IMR-90 (cell line): ENCODE measurements at regions not wholly inside any gene's neighbourhood (a gene's known extent, or its start where the extent isn't known, plus 50 kb on each side); places are given as distances from the start of the nearest gene placed in this dataset.

Source experiments
- ATAC-seq: fragments of 200-7000 bp; cut with Tn5 transposase; 2 replicates; pipeline ENCODE4 v1.9.1; 2020; ENCODE audit warnings: low read depth, mild to moderate bottlenecking, moderate library complexity
- BruUV-seq: library from RNA; stranded (reverse); fragments of 400-500 nt; replicated peaks from 2 replicates; lab custom pipeline; 2021; lab: Mats Ljungman, UMichigan
- CTCF ChIA-PET: fragments of 300-600 bp; formaldehyde crosslinking; extraction: SDS; loops from one replicate; lab custom pipeline; 2021; ENCODE audit warnings: antibody characterized with exemption; lab: Yijun Ruan, JAX
- POLR2A ChIA-PET: fragments of 300-600 bp; sonication (Branson Sonifier 250); formaldehyde crosslinking; loops from one replicate; lab custom pipeline; 2022; ENCODE audit warnings: antibody characterized with exemption; ENCODE audit not compliant: unreplicated experiment; lab: Charles Lee
- DNase-seq: peaks from one replicate; pipeline ENCODE4 v3.0.0; 2013
- H2AFZ ChIP-seq: replicated peaks from 2 replicates; pipeline ENCODE3; 2013; ENCODE audit warnings: low read length, mild to moderate bottlenecking; ENCODE audit not compliant: poor library complexity
- H2AK5ac ChIP-seq: 2 replicates; pipeline ENCODE4 v1.6.1; 2013; ENCODE audit warnings: low read depth, low read length, inconsistent platforms
- H2AK9ac ChIP-seq: replicated peaks from 2 replicates; pipeline ENCODE3; 2013; ENCODE audit warnings: mild to moderate bottlenecking, low read depth, low read length, moderate library complexity; ENCODE audit not compliant: poor library complexity
- H2BK120ac ChIP-seq: 2 replicates; pipeline ENCODE4 v1.6.1; 2013; ENCODE audit warnings: low read depth, low read length, inconsistent platforms
- H2BK15ac ChIP-seq: 3 replicates; pipeline ENCODE4 v1.6.1; 2013; ENCODE audit warnings: low read depth, low read length, inconsistent platforms
- H2BK20ac ChIP-seq: 2 replicates; pipeline ENCODE4 v1.6.1; 2013; ENCODE audit warnings: low read depth, mild to moderate bottlenecking, inconsistent platforms, low read length, moderate library complexity
- H2BK5ac ChIP-seq: 2 replicates; pipeline ENCODE4 v1.6.1; 2013; ENCODE audit warnings: mild to moderate bottlenecking, low read depth, low read length, inconsistent platforms; ENCODE audit not compliant: poor library complexity, severe bottlenecking
- H3K14ac ChIP-seq: replicated peaks from 2 replicates; pipeline ENCODE4 v1.6.1; 2013; ENCODE audit warnings: low read depth, low read length, inconsistent platforms
- H3K18ac ChIP-seq: 2 replicates; pipeline ENCODE4 v1.6.1; 2013; ENCODE audit warnings: low read depth, low read length, control low read depth
- H3K23ac ChIP-seq: 2 replicates; pipeline ENCODE4 v1.6.1; 2013; ENCODE audit warnings: low read depth, low read length, inconsistent platforms
- H3K27ac ChIP-seq: 2 replicates; pipeline ENCODE4 v1.5.1; 2013; ENCODE audit warnings: mild to moderate bottlenecking, control low read depth, low read length; ENCODE audit not compliant: insufficient read depth
- H3K27me3 ChIP-seq: 2 replicates; pipeline ENCODE4 v1.6.1; 2013; ENCODE audit warnings: low read length; ENCODE audit not compliant: control insufficient read depth, insufficient read depth
- H3K36me3 ChIP-seq: 2 replicates; pipeline ENCODE4 v1.6.1; 2013; ENCODE audit warnings: low read length, mixed read lengths; ENCODE audit not compliant: control insufficient read depth, insufficient read depth
- H3K4ac ChIP-seq: 2 replicates; pipeline ENCODE4 v1.6.1; 2013; ENCODE audit warnings: low read depth, low read length, inconsistent platforms
- H3K4me1 ChIP-seq: 2 replicates; pipeline ENCODE4 v1.6.1; 2013; ENCODE audit warnings: low read length, mixed read lengths; ENCODE audit not compliant: control insufficient read depth, insufficient read depth
- H3K4me2 ChIP-seq: 2 replicates; pipeline ENCODE4 v1.6.1; 2013; ENCODE audit warnings: low read depth, mild to moderate bottlenecking, control low read depth, low read length, moderate library complexity
- H3K4me3 ChIP-seq: 2 replicates; pipeline ENCODE4 v1.5.1; 2013; ENCODE audit warnings: low read depth, mild to moderate bottlenecking, control low read depth, low read length, moderate library complexity; ENCODE audit not compliant: insufficient read depth
- H3K56ac ChIP-seq: 2 replicates; pipeline ENCODE4 v1.6.1; 2013; ENCODE audit warnings: low read length, inconsistent platforms; ENCODE audit not compliant: insufficient read depth; ENCODE audit errors: extremely low read depth
- H3K79me1 ChIP-seq, 2 experiments: 2 replicates each; pipeline ENCODE4 v1.6.1; 2013; ENCODE audit warnings: low read length in 2 of 2, inconsistent platforms in 1 of 2, low read depth in 1 of 2
- H3K9ac ChIP-seq: 2 replicates; pipeline ENCODE4 v1.6.1; 2013; ENCODE audit warnings: low read depth, low read length, control low read depth
- H3K9me1 ChIP-seq: 2 replicates; pipeline ENCODE4 v1.6.1; 2013; ENCODE audit warnings: low read length, inconsistent platforms; ENCODE audit not compliant: insufficient read depth
- H3K9me3 ChIP-seq: 2 replicates; pipeline ENCODE4 v1.6.1; 2013; ENCODE audit warnings: low read length; ENCODE audit not compliant: control insufficient read depth, insufficient read depth
- H4K20me1 ChIP-seq: 2 replicates; pipeline ENCODE4 v1.6.1; 2013; ENCODE audit warnings: low read length, inconsistent platforms; ENCODE audit not compliant: insufficient read depth
- H4K5ac ChIP-seq: 2 replicates; pipeline ENCODE4 v1.6.1; 2013; ENCODE audit warnings: mild to moderate bottlenecking, low read depth, low read length, control low read depth
- H4K8ac ChIP-seq, 2 experiments: 2 replicates each; pipeline ENCODE4 v1.6.1; 2013; ENCODE audit warnings: low read depth in 2 of 2, low read length in 2 of 2, control low read depth in 1 of 2, inconsistent platforms in 1 of 2
- H4K91ac ChIP-seq: 2 replicates; pipeline ENCODE4 v1.6.1; 2013; ENCODE audit warnings: low read depth, low read length, inconsistent platforms; ENCODE audit not compliant: insufficient read depth
- WGBS, 2 experiments: methylation state at CpG; one replicate each; pipeline versions ENCODE4 v1.1.5 to v1.1.7; 2013; ENCODE audit warnings: missing lambda C conversion rate in 2 of 2; ENCODE audit not compliant: insufficient read length in 1 of 2; ENCODE audit errors: extremely low coverage in 2 of 2; 5-methylcytosine and 5-hydroxymethylcytosine counted together
- dilution Hi-C: fragments of 300-500 bp; cut with HindIII; formaldehyde crosslinking; loops from one replicate; pipeline ENCODE4 v1.14.3; 2018; ENCODE audit warnings: low sequenced_read_pairs; ENCODE audit not compliant: unreplicated experiment
- in situ Hi-C: fragments of 300-500 bp; cut with MboI; formaldehyde crosslinking; loops from 3 replicates; pipeline ENCODE4 v1.14.3; 2019; ENCODE audit warnings: low sequenced_read_pairs, inconsistent platforms, mixed read lengths
- intact Hi-C: fragments of 100-400 bp; cut with micrococcal nuclease; formaldehyde crosslinking; loops from 2 replicates; pipeline ENCODE4 v1.10.0; 2022
- TF ChIP-seq, protein P1 (sequence below): fragments of 150-350 bp; IDR thresholded peaks from 2 replicates; pipeline ENCODE4 v1.6.1; 2016; ENCODE audit warnings: low read depth, mild to moderate bottlenecking, low read length, moderate library complexity, borderline replicate concordance

DNA sequence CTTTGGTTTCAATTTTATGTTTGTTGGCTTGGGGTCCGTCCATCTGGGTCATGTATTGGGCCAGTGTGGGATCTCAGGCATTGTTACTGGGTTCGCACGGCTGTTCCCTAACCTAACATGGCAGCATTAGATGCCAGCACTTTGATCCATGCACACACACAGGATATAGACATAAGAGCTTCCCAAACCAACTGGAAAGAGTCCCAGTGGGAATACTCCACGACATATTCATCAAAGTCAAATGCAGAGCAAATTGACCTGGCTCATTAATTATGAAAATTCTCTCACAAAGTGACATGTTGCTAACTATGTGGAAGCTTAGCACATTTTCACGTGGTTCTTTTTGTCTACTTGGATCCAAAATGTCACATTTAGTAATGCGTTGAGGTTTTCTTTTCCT, 130.4 kb downstream of the SETD4 start:
- no CpG with 5 or more reads among the region's 6 CpGs for WGBS, 2 experiments
- dilution Hi-C loops: no loop called here
- TF ChIP-seq, protein P1, sequence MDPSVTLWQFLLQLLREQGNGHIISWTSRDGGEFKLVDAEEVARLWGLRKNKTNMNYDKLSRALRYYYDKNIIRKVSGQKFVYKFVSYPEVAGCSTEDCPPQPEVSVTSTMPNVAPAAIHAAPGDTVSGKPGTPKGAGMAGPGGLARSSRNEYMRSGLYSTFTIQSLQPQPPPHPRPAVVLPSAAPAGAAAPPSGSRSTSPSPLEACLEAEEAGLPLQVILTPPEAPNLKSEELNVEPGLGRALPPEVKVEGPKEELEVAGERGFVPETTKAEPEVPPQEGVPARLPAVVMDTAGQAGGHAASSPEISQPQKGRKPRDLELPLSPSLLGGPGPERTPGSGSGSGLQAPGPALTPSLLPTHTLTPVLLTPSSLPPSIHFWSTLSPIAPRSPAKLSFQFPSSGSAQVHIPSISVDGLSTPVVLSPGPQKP: no peak
- Histone ChIP-seq H3K79me1 (peaks cover 0 to 3% of the 10 kb centered on the region in 2 experiments; a peak in 1 of 4 replicates), H2AK5ac (peak overlapping the region; percentile 33; the same call in 1 of the 2 replicates), H4K8ac (no peak overlapping the region), H3K4me2 (no peak overlapping the region), H2BK20ac (no peak overlapping the region), H2BK15ac (no peak overlapping the region), H3K4ac (no peak overlapping the region), H3K9me3 (no peaks in the 10 kb centered on the region), H3K27ac (no peak overlapping the region), H3K14ac (no peak overlapping the region), H3K4me3 (no peak overlapping the region), H2AFZ (no peak overlapping the region), H4K20me1 (no peaks in the 10 kb centered on the region), H3K36me3 (no peaks in the 10 kb centered on the region), H3K56ac (no peak overlapping the region), H3K18ac (no peak overlapping the region), H3K9me1 (peaks cover 9% of the 10 kb centered on the region), H3K9ac (no peak overlapping the region), H4K5ac (no peak overlapping the region), H2BK120ac (no peak overlapping the region), H4K91ac (no peak overlapping the region), H3K23ac (no peak overlapping the region), H3K4me1 (peaks cover 14% of the 10 kb centered on the region), H2BK5ac (no peak overlapping the region), H2AK9ac (no peak overlapping the region), H3K27me3 (no peaks in the 10 kb centered on the region)
- intact Hi-C loops: loop anchor here (5.0 kb wide), 1 partner anchor 1043 kb away; no protein-coding TSS in a partner anchor
- BruUV-seq: no TSS peak
- CTCF ChIA-PET: interaction anchor here (0.6 kb wide), 1 partner anchor 121 kb away, joined by 4 read pairs; no protein-coding TSS in a partner anchor
- DNase-seq (no peak), ATAC-seq (no peak)
- POLR2A ChIA-PET: no interaction called here
- in situ Hi-C loops: loop anchor here (10.0 to 25.0 kb wide), 2 partner anchors 1045 to 1193 kb away; no protein-coding TSS in a partner anchor
